SIG-M5 (cell line): ENCODE measurements at regions not wholly inside any gene's neighbourhood (a gene's known extent, or its start where the extent isn't known, plus 50 kb on each side); places are given as distances from the start of the nearest gene placed in this dataset.
"Not testable (repeated sequence)": the region's sequence is repeated elsewhere in the genome, so short reads cannot be mapped to it uniquely, and the experiment has no call there.

Source experiments
- DNase-seq: peaks from one replicate; lab custom pipeline; 2025; lab: John Stamatoyannopoulos, UW

DNA sequence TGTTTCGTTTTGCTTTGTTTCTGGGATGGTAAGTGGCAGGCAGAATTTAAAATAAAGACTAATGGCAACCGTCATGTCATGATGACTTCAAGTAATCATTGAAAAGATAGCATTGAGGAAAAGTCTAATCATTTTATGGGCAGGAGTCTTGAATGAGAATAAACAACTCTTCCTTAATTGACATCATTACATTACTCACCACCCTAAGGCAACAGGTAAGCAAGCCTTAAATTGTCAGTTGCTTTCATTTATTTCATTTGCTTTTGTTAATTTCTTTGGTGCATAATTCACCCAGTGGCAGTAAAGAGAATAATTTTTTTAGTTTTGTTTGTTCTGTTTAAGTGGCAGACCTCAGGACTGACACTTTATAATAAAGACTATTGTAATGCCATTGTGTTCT, 669.0 kb downstream of the RWDD3 start:
- DNase-seq, result no peak

- no peak for DNase-seq
Observed at GRCh38 chr1:95905818-95906395, 671.9 kb downstream of the RWDD3 start.

- DNase-seq, result not testable (repeated sequence)
Observed at GRCh38 chr1:95911739-95912138, 677.7 kb downstream of the RWDD3 start.

DNA sequence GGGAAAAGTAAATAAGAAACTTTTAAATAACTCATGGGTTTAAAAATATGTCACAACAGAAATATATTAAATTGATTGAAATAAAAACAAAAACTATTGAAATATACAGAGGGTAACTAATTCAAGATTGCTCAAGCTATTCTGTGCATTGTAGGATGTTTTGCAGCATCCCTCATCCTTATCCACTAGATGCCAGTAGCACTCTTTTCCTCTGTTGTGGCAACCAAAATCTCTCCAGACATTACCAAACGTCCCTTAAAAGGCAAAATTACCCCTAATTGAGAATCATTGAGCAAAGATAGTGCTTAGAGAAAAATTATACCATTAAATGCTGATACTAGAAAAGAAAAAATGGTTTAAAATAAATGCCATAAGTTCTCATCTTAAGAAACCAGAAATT, 682.6 kb downstream of the RWDD3 start:
- no peak for DNase-seq

GRCh38 chr1:95924684-95925083, 690.7 kb downstream of the RWDD3 start:
- no peak for DNase-seq

- DNase-seq, result no peak
Observed at GRCh38 chr1:95926331-95926730, 692.3 kb downstream of the RWDD3 start.

DNA sequence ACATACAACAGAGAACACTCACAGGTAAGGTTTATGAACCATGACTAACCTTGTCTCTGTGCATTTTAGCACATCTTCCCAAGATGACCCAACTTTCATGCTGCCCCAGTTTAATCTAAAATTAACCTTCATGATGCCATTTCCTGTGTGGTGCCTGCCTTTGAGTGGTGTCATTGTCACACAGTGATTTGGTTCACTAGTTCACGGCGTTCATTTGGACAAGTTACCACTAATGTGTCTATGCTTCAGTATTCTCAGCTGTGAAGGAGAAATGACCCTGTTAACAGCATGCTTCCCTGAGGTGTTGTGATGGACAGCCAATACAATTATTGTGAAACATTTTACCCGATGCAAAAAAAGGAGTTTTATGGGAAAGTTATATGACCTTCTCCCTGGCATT, 693.1 kb downstream of the RWDD3 start:
- DNase-seq, result no peak

GRCh38 chr1:95935719-95936118, 701.7 kb downstream of the RWDD3 start:
- DNase-seq, result no peak

DNA sequence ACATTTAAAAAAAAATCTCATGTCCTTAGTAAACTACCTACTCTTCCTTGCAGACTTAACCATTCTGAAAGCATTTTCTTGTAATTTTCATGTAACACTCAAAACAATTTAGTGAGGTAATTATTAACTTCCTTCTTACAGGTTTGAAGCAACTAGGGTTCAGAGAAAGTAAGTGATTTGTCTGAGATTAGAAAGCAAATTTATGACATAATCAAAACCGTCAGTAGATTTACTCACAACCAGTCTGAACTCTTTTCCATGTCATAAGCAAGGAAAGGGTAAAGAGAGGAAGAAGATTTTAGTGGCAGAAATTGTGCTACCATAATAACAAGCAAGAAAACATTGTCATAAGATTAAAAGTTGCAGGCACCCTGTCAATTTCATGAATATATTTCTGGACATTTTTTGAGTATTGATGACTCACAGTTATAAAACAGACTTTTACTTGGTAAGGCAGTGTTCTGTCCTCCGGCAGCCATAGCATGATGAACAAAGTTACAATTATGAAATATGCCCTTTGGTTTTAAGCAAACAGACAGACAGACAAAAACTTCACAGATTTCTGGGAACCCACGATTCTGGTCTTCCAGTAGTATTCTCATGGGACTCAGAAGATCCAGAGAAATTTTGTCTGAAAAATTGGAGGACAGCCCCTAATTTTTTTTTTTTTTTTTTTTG, 707.2 kb downstream of the RWDD3 start:
- no peak for DNase-seq

DNA sequence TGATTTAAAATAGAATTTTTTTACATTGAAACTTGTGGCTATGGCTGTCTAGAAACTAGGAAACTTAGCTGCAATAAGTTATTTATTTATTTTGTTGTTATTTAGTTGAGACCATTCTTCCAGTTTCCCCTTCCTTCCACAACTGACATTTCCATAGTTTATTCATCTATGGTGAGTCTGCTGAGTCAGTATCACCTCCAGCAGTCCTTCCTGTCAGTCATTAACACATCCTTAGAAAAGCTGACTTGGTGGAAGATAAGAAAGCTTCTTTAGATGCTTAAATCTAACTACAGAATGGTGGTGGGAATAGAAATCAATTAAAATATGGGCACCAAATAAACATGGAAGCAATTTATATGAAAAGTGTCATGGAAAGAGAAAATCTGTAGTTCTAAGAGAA, 714.0 kb downstream of the RWDD3 start:
- no peak for DNase-seq

DNA sequence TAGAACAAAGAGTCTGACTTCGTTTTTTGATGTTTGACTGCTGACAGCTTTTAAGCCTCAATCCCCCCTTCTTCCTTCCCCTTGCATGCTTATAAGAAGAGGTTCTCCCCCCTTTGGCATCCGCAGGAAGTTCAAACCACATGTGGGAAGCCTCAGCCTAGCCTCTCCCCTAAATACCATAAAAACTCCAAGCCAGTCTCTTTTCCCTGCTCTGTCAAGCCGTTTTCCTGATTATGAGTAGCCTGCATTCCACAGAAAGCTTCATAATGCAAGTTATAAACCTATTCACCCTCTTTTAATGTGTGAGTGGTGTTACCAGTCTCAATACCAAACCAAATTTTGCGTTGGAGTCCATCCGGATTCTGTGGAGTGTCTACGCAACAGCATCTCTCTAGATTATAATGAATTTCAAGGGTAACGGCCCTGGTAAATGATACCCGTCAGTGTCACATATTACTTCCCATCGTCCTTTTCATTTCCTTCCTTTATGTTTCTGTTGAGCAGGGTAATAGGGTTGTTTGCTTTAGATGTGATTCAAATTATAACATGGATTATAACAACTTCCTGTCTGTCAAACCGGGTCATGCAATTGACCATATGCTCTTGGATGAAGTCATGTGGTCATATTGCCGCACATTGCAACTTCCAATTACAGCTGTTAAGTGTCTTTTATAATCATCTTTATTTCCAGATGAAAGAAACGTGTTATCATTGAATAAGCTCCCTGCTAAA, 717.5 kb downstream of the RWDD3 start:
- no peak for DNase-seq

DNA sequence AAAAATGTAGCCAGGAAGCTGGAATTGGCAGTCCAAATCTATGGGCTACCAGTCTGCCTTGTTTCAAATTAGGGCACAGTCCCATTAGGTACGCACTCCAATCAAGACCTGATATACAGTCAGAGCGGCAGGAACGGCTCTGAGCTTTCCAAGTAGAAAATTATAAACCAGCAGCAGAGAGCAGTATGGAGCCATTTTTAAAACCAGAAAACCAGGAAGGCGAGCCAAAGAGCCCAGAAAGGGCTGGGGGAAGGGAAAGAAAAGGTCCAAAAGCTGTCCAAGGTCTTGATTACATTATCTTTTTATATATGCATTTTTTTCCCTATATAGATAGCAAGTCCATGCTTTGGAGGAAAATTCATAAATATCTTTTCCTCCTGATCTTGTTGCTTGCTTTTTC, 719.0 kb downstream of the RWDD3 start:
- DNase-seq, result no peak

DNA sequence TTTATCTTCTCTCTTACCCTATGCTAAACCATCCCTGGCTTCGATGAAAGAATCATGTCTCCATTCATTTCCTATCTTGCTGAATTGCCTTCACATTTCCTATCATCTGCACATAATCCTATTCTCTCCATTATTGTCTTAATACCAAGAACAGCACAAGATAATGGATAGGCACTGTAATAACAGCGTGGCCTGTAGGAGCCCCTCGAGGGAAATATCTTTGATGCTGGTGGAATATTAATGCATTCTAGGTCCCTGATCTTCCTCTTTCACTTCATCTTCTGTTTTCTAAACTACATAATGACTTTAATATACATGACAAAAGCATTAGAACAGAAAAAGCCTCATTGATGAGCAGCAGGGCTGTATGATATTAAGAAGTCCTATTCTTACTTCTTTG, 720.6 kb downstream of the RWDD3 start:
- no peak for DNase-seq

DNA sequence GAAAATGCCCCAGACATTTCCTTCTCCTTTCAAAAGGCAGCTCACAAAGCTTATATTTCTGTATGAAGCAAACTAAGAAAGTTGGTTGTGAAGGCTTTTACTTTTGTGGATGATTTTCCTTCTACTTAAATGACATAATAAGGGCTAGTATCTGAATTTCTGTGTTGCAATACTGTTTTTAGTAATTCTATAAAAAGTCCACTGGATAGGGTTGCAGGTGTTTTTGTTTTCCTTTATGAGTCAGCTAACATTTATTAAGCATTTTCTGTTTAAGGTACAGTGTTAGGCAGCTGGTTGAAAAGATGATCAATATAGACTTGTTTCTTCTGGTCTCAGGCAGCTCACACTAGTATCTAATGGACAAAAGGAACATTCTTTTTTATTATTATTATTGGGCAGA, 722.2 kb downstream of the RWDD3 start:
- no peak for DNase-seq

DNA sequence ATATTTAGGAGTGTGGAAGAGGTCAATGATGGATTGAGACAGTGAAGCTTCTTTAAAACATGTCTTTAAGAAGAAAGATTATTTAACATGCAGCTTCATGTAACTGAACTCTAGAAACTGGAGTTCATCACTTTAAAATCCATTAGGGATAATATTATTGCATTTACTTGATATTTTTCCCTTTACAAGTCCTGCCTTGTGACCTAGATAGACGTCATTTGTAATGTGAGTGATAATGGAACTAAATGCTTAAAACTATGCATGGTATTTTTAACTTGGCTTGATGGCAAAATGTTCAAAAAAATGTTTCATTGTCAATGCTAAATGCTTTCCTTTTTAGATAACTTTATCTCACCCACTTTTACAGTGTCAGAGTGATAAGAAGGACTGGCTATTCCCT, 723.7 kb downstream of the RWDD3 start:
- no peak for DNase-seq

DNA sequence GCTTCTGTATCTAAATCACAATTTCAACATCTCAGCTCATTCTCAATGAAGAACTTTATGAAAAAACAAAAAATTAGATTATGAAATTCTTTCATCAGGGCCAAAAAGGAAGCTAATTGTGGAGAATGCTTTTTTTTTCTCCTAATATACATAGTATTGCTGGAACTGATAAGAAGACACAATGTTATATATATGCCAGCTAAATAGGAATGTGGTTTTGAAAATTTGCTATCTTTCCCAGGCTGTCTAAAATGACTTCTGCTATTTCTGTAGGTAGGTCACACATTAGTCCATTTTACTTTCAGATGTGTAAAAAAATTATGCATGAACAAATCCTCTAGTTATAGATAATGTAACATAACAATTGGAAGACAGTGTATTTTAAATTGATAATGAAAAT, 732.9 kb downstream of the RWDD3 start:
- no peak for DNase-seq

- DNase-seq, result no peak
Observed at GRCh38 chr1:95974586-95974985, 740.6 kb downstream of the RWDD3 start.

- no peak for DNase-seq
Observed at GRCh38 chr1:95982711-95983110, 738.9 kb upstream of the PTBP2 start.

DNA sequence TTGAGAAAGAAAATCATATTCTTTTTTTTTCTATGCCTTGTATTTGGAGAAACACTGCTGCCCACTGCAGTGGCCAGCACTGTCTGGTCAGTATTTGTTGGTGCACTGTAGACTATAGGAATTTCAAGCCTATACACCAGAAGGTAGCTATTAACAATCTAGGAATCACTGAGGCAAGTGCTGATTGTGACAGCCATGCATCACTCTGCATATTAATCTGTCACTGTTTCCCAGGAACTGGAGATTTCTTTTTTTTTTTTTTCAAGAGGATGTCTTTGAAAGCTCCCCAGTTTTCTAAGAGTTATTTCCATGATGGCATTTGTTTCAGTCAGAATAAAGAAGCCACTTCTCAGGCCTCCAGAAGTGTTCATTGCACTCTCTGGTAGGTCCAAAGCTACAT, 737.8 kb upstream of the PTBP2 start:
- DNase-seq, result no peak

DNA sequence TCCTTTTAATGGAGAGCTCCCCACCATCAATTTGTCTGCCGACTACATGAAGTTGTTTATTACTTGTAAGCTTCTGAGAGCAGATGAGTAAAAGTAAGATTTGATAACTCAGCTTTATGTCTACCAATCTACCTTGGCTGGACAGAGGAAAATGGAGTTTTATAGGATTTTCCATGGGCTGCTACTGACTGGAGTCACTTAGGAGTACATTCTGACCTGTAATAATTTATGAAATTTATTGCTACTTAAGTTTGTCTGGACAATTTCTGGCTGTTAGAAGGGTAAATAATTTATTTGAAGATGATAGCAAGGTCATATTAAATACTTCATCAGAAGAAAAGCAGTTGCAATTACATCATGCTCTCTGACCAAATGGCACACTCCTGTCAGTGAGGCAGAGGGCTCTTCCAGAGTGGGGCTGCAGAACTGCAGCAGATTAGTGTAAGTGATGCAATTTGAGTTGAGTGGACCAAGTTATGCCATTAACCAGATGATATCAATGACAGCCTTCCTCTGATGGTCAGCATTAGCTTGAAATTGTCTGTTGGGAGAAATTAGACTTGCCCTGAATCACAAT, 736.7 kb upstream of the PTBP2 start:
- DNase-seq, result no peak

DNA sequence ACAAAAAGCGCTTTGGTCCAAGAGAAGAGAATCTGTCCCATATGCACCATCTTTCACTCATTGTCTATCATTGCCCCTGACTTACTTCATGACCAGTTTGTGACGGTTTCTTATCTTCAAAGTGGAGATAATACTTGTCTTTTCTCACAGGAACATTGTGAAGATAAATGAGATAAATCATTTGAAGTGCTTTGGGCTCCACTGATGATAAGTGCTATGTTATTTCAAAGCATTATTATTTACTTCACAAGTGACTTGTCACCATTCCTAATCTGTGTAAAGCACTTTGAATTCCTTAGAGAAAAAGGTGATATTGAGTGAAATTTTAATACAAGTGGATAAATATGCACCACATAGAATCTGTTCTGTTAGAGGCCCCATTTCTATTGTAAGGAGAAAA, 731.6 kb upstream of the PTBP2 start:
- no peak for DNase-seq

- no peak for DNase-seq
Observed at GRCh38 chr1:95991787-95992520, 729.6 kb upstream of the PTBP2 start.

- DNase-seq, result no peak
Observed at GRCh38 chr1:95994643-95995042, 726.9 kb upstream of the PTBP2 start.
